ENCODE measurements at regions not wholly inside any gene's neighbourhood (a gene's known extent, or its start where the extent isn't known, plus 50 kb on each side); places are given as distances from the start of the nearest gene placed in this dataset.
"Not testable (repeated sequence)": the region's sequence is repeated elsewhere in the genome, so short reads cannot be mapped to it uniquely, and the experiment has no call there.

- not testable (repeated sequence) for DNase-seq (ENCODE audit: low spot score)
Observed at GRCh38 chr21:6133852-6134630, 4387.3 kb upstream of the TPTE start.

- not testable (repeated sequence) for DNase-seq (ENCODE audit: low spot score)
Observed at GRCh38 chr21:6136732-6137131, 4384.7 kb upstream of the TPTE start.

- not testable (repeated sequence) for DNase-seq (ENCODE audit: low spot score)
Observed at GRCh38 chr21:6138244-6139136, 4382.9 kb upstream of the TPTE start.

DNA sequence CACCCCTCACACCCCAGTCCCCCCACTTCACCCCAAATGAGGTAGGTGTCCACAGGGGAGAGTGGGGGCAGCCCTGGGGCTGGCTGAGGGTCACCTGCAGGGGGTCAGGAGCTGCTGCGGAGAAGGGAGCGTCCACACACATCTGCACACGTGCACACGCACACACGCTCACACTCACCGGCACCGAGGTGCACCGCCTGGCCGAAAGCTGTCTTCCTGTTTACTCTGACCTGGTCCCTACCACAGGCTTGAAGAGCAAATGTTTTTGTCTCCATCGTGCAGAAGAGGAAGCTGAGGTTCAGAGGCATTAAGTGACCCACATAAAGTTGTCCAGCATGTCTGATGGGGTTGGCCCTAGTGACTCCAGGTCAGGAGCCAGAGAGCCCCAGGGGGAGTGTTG is 4382.1 kb upstream of the TPTE start:
- not testable (repeated sequence) for DNase-seq (ENCODE audit: low spot score)

DNA sequence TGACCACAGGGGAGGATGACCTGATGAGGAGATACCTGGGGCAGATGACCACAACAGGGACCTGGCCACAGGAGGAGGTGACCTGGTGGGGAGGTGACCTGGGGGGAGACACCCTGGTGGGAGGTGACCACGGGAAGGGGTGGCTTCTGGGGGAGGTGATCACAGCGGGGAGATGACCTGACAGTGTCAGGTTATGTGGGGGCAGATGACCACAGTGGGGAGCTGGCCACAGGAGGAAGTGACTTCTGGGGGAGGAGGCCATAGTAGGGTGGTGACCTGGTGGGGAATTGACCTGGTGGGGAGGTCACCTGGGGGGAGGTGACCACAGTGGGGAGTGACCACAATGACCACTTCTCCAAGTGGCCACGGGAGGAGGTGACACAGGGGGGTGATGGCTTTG is 4381.5 kb upstream of the TPTE start:
- not testable (repeated sequence) for DNase-seq (ENCODE audit: low spot score)

GRCh38 chr21:6140467-6141137 is 4380.8 kb upstream of the TPTE start:
- not testable (repeated sequence) for DNase-seq (ENCODE audit: low spot score)

- not testable (repeated sequence) for DNase-seq (ENCODE audit: low spot score)
Observed at GRCh38 chr21:6141138-6141474, 4380.3 kb upstream of the TPTE start.

DNA sequence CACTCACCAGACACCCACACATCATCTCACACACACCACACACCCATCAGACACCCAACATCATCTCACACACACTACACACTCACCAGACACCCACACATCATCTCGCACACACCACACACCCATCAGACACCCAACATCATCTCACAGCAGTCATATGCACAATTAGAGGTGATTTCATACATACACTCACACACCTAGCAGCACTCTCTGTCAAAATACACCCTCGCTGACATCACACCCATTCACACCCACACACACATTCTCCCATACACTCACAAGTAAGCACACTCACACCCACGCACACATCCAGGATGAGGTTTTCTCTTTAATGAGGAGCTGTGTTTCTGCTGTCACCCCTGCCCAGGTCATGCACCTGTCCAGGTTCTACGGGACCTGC is 4368.2 kb upstream of the TPTE start:
- DNase-seq (ENCODE audit: low spot score) = not testable (repeated sequence)

GRCh38 chr21:6154524-6155320 is 4366.7 kb upstream of the TPTE start:
- DNase-seq (ENCODE audit: low spot score) = not testable (repeated sequence)

- not testable (repeated sequence) for DNase-seq (ENCODE audit: low spot score)
Observed at GRCh38 chr21:6156712-6157389, 4364.5 kb upstream of the TPTE start.

DNA sequence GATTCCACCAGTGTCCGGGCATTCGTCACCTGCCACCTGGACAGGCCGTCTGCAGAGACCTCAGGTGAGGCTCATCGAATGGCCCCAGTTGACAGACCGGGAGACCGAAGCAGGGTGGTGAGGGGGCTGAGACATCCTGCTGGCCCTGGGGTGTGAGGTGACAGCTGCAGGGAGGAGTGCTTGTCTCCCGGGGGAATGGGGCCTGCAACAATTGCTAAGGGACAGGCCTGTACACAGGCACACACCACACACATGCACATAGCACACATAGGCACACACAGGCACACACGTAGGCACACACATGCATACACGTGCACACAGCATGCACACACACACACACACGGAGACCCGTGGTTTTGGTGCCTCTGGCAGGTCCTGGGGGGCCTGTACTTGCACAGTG is 4363.9 kb upstream of the TPTE start:
- not testable (repeated sequence) for DNase-seq (ENCODE audit: low spot score)

DNA sequence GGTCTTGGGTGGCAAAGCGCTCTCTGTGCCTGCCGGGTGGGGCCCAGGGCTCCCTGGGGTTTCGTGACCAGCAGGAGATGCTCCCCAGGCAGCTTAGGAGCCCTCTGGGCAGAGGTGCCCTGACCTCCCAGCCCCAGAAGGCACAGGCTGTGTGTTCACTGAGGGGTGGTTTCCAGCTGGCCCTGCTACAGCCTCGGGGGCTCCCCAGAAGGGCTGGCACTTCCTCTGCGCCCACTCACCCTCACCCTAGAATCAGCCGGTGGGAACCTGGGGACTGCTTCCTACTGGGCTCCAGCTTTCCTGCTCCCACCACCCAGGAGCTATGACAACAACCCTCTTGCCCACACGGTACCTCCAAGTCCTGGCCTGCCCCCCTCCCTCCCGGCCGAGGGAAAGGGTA is 4363.2 kb upstream of the TPTE start:
- not testable (repeated sequence) for DNase-seq (ENCODE audit: low spot score)

Data from SW480 (cell line).